Stimulated activated CD4-positive, alpha-beta T cell treated with anti-CD3 and anti-CD28 coated beads, Interleukin-15, amount 100 ng/mL, for 24 hours (primary cell): ENCODE measurements at regions not wholly inside any gene's neighbourhood (a gene's known extent, or its start where the extent isn't known, plus 50 kb on each side); places are given as distances from the start of the nearest gene placed in this dataset.

Experiments
- DNase-seq: peaks from one replicate; pipeline ENCODE4 v3.0.0-alpha.2; 2020

DNA sequence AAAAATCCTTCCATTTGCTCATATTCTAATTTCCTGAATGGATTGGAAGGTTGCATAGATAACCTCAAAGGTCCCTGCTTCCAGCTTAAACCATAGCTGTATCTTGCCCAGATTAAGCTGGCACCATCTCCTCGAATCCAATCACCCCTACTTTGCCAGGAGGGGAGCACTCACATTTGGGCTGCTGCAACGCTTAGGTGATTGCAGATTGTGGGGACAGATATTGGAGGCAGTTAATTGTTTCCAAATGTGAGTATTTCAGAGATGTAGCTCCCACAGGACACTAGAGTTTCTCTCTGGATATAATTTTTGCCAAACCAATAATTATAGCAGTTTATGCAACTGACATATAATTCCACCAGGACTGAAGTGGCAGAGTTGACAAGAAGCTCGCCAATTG lies 53.5 kb upstream of the ACSL1 start:
- DNase-seq: no peak

DNA sequence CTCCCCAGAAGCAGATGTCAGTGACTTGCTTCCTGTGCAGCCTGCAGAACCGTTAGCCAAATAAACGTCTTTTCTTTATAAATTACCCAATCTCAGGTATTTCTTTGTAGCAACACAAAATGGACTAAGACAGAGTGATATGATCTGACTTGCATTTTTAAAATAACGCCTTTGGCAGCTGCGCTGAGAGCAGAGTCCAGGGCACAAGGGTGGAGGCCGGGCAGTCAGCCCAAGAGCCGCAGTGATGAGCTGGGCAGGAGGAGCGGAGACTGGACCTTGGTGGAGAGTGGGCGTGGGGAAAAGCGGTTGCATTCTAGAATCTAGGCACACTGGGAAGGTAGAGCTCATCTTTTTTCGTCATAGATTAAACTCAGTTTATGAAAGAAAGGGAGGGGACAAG lies 56.5 kb upstream of the ACSL1 start:
- DNase-seq: no peak

DNA sequence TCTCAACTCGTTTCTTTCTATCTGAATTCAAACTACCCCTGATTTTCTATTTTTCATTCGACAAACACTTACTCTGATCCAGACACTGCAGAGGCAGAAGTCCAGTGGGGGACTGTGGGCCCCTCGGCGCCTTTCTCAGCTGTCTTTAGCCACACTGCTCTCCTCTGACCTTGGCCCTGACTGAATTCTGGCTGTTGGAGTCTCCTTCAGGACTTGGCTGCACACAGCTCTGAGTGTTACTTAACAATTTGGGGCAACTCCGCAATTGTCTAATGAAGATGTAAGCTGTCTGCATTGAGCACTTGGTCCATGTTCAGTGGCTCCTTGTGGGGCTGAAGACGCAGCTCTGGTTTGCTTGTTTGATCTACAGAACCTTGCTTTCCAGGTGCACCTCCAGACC lies 57.3 kb upstream of the ACSL1 start:
- no peak for DNase-seq

DNA sequence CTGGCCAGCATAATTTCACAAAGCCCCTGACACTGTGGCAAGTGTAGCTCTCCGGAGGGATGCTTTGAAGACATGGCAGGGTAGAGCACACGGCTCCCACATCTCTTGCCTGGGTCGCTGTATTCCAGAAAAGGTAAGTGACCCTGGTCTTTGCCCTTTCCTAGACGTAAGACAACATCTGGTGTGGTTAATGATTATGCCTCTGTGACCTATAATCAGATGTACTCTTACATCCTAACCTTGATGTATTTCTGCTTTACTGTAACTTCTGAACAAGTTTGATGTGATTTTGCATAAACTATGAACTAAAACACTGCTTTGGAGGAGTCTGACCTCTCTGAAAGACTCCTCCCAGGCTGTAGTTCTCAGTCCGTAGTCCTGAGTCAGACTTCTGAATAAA lies 59.1 kb upstream of the ACSL1 start:
- DNase-seq: no peak

DNA sequence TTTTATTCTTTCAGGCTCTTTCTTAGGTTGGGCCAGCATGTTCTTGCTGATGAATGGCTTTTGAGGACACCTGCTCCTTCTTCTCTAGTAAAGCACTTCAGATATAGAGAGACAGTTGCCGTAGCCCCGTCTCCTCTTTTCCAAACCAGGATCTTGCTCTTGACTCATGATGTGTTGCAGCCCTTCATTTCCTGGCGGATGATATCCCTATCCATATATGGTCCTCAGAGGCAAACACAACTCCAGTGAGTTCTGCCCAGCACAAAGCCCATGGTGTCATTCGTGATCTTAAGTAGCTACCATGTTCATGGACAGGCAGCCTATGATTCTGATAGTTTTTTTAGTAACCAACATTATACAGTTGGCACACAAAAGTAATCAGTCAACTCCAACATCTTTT lies 59.8 kb upstream of the ACSL1 start:
- DNase-seq: no peak

DNA sequence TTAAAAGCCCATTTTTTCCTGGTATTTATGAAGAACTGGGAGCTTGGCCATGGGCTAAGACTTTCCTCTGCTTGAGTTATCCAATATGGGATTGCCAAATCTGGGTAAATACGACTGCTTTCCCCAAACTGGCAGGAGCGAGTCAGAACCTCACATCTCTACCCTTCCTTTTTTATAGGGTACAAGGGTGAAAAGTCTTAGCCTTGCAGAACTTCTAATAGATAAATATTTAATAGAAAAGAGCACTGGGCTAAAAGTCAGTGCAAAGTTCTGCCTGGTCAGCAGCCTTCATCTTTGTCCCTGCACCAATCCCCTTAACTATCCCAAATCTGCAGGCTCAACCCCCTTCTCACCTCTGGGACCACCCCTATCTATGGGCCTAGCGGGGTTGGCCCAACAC lies 61.6 kb upstream of the ACSL1 start:
- DNase-seq: no peak

DNA sequence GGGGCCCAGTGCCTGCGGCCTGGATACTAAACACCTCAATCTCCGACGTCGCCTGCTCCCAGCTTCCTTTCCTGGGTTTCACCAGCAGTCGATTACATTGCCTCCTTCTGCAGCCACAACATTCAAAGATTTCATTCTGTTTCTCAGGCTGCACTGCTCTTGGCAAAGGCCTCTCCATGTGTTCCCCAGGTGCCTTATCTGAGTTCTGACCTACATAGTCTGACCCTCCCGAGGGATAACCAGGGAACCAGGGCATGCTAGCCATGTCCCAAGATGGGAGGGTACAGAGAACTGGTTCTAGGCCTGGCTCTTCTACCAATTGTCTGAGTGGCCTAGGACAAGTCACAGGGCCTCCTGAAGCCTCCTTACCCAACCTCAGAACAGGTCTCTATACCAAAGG lies 62.2 kb upstream of the ACSL1 start:
- no peak for DNase-seq

DNA sequence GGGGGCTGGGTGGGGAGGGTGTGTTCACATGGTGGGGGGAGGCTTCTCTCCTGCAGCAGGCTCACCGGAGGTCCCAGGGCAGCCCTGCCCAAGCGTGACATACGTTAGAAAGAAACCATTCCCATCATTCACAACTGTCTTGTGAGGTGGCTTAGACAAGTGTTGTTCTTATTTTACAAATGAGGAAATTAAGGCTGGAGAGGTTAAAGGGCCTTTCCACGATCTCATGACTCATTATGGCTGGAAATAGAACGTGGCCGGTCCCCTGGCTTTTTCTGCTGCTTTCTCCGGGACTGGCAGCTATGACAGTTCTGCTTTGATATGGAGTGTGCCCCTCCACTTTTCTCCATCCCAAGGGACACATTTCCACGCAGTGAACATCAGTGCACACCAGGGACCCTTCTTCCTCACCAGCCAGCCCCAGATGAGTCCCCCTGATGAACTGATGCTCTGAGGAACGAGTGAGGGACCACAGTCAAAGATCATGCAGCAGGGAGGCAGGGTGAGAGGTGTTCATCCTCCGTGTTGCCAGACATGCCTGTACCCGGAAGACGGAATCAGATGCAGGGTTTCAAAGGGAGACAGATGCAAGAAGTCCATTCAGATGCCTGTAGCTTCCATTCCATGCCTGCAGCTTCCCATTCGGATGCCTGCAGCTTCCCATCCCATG lies 64.0 kb upstream of the ACSL1 start:
- DNase-seq: no peak

DNA sequence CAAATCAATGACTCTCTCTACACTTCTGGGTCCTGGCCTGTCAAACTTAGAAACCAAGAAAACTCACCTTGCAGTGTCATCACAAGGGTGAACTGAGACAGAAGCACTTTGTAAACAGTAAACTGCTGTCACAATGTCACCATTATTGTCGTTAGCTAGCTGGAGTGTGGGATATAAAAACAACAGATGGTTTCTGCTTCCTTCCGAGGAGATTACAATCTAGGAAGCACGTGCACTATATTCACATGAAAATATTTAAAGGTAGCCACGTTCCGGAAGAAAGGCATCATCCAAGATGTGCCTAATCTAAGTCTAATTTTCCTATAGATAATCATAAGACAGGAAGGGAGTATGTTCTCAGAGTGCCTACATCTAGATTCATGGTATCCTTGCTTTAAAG lies 64.7 kb upstream of the ACSL1 start:
- DNase-seq: no peak

DNA sequence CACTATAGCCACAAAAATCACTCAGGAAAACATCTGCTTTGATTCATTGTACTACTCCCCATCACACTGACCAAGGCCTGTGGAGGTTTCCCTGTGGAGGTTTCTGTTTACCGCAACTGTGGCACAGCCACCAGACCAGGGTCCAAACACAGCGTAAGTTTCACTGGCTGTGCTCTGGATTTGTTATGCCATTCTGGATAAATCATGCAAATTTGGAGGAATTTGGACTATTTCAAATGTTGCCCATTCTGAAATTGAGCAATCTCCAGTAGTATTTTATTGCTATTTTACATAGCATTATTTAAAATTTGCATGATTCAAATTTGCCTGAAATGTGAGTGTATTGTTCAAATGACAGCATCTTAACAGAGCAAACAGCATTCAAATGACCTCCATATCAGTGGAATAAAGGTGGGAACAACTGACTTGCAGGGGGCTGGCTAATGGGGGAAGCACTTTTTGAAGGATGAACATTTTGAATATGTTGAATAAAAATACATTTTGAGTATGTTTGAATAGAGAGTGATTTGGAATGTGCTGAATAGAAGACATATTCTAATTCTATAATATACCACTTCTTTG lies 66.1 kb upstream of the ACSL1 start:
- DNase-seq: no peak

DNA sequence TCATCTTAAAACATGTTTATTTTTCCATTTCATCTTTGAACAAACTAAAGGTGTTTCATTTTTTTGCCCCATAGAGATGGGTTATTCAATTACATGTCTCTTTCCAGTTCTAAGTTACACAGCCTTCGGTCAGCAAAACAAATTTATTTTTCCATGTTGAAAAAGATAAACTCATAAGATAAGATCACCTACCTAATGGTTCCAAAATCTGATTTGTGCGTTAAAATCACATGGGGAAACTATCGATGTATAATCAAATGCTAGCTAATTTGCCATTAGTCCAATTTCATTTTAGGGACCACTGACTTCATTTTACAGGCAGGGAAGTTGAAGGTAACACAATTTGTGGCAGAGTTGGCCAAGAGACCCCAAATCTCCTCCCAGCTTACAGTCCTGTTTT lies 67.2 kb upstream of the ACSL1 start:
- DNase-seq: no peak

DNA sequence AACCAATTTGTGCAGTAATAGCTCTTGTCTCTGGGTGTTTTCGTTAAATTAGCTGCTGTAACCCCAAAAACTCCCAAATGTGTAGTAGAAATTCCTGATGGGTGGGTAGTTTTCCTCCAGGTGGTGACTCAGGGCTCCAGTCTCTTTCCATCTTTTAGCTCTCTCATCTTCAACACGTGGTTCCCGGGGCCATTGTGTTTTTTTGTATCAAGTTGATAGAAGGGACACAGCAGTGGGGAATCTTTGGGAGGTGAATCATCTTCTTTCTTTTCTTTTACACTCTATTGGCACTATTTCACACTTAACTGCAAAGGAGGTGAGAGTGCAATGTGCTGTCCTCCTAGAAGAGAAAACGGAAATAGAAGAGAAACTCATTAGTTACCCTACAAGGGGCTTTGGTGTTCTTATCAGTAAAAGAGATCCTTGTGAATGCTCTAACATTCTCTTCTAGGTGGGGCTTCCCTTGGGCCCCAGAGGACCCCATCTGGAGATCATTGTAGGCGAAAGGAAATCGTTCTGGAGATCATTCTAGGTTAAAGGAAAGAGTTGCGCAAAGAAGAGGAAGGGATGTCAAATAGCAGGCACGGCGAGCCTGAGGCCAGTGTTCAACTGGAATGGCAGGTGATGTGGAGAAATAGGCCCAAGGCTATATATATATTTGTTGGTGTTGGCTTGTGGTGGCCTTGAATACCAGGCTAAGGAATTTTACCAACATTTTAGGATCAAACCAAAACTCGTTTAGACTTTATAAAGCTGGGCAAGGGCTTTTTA lies 68.2 kb upstream of the ACSL1 start:
- DNase-seq: no peak

DNA sequence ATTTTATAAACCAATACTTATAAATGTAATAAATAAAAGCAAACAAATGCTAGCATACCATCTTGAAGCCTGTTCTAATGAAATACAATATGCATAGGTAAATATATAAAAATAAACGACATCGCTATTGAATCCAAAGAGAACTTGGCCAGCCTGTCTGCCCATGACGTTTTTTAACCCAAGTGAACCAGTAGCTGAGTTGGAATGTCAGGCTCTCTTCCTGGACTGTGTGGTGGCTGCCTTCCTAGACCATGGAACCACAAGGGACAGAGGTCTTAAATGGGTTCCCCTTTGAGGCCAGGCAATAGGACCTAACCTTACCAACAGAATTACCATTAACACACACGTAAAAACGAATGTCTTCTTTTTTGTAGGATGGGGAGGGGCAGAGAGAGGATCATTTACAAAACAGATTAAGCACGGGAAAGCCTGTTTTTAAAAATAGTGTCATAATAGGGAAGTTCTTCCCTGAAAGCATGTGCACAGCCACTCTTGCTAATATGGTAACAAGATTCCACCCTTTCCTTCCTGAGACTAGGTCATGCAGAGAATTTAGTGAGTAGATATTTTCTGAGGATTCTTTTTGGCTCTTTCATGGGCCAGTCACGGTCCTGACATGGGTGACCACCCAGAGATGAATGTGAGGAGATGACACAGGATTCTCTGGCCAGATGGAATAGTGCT lies 69.4 kb upstream of the ACSL1 start:
- DNase-seq: no peak

DNA sequence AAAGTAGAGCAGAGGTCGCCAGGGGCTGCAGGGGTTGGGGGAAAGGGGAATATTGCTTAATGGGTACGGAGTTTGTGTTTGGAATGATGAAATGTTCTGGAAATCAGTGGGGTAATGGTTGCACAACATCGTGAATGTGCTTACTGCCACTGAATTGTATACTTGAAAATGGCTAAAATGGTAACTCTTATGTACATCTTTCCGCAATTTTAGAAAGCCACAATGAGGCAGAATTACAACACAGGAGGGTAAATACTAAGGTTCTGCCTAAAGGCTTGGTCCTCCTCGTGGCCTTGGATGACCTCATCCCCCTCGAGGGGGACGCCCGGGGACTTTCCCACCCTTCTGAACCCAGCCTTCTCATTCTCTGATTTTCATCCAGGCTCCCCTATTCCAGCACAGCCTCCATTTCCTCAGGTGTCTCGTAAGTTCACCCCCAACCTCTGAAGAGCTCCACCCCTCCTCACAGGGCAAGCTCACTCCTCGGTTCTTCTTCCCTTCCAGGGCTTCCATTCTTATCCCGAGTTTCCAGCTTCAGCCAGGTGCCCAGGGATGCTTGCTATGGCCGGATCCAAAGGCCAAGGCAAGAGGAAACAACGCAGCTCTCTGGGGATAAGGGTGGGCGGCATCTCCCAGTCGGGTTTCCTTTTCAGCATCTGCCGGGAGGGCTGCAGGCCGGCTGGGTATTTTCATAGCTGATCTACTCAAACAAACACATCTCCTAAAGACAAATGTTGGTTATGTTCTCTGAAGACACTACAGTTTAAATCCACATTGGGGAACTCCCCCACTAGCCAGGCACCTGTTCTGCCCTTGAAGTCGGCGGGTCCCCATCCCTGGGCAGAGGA lies 71.3 kb upstream of the ACSL1 start:
- no peak for DNase-seq

DNA sequence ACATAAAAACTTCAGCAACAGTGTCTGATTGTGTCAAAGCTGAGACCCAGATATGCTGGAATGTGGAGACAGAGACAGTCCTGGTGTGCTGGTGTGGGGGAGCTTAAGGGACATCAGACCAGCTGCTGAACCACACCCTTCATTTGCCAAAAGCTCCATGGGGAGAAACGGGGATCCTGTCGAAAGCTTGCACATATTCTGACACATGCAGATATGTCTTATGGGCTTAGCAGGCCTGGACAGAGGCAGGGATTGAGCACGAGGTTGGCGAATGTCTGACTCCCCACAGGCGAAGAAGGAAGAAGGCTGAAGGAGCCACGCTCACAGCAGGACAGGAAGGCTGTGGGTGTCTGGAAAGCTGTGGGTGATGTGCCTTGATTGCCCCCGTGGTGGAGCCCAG lies 72.1 kb upstream of the ACSL1 start:
- DNase-seq: no peak

DNA sequence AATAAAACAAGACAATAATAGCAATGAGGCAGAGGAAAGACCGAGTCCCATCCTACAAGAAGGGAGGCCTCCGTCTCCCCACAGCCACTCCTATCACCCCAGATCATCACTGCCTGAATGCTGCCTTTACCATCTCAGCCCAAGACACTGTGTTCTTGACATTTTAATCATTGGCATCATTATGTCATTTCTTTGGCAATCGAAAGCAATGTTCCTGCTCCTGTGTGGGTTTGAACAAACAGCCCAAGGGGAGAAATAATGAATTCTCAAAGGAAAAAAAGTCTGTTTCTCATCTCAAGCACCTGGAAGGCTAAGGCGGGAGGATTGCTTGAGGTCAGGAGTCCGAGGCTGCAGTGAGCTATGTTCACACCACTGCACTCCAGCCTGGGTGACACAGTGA lies 73.0 kb upstream of the ACSL1 start:
- DNase-seq: no peak

DNA sequence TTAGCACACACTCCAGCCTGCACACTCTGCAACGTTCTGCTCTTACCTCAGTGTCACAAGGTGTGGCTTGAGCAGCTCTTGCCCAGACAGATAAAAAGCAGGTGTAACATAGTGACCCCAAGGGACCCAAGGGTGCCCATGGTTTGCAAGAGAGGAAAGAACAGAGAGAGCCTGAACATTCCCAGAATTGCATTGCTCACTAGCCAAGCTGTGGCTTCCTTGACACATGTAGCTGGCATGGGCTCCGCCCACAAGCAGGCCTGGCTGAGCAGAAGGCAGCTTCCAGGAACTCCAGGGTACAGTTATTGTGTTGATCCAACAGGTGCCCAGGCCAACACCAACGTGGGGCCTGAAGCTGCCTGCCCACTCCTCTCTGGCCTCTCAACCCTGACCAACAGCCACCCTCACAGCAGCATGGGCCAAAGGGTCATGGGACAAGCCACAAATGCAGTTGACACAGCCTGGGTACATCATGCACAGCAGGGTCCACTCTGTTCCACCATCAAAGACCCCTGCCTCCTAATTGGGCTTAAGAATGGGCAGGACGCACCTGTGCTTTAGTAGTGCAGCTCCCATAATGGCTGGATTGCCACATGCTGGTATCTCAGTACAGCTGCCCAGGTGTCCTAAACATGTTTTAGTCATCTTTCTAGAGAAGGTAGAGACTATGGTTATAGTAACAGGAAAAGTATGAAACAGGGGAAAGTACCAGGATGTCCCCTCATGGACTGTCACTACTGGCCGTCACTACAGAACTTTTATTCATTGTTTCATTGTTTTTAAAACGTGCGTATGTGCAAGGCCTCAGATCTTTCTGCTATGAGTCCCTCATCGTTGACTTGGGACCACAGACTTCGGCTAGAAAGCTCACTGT lies 73.7 kb upstream of the ACSL1 start:
- no peak for DNase-seq

DNA sequence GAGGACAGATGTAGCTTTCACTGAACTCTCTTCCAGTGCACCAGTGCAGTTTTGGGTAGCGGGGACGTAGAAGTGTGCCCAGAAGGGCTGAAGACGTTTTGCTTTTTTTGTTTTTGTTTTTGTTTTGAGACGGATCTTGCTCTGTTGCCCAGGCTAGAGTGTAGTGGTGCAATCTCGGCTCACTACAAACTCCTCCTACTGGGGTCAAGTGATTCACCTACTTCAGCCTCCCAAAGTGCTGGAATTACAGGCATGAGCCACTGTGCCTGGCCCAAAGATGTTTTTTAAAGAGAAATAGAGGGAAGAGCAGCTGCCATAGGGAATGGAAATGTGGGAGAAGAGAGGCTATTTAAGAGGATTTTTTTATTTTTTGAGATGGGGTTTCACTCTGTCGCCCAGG lies 74.4 kb upstream of the ACSL1 start:
- no peak for DNase-seq

DNA sequence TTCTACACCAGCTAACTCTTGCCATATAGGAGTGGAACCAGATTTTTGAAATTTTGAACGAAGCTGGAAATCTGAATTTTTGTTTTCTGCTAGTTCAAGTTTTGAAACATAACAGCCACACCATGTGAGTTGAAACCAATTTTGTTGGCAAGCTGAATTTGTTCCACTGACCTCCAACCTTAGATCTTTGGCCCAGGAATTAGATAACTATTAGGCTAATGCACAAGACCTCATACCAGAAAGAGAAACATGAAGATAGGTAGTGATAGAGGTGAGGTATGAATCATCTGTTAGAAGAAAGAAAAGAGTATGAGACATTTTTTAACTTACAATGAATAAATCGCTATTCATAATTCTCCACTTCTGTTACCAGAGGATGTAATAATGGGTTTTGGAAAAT lies 76.8 kb upstream of the ACSL1 start:
- no peak for DNase-seq

DNA sequence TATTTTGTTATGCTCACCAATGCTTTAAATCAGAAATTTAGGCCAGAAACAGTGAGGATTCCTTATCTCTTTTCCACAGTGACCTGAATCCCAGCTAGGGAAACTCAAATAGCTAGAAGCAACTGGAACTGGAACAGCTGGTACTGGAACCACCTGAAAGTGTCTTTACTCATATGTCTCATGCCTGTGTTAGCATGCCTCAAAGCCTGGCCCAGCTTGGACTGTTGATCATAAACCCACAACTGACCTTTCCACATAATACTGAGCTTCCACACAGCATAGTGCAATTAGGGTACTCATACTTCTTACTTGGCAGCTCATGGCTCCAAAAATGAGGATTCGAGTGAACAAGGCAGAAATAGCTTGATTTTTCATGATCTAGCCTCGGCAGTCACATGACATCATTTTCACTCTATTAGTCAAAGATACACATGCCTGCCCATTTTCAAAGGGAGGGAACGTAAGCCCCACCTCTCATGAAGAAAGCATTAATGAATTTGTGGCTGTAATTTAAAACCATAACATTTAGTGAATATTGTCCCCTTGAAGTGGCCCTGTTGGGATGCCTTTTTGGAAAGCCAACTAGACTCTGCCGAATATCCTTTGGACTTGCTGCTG lies 80.8 kb upstream of the ACSL1 start:
- no peak for DNase-seq

DNA sequence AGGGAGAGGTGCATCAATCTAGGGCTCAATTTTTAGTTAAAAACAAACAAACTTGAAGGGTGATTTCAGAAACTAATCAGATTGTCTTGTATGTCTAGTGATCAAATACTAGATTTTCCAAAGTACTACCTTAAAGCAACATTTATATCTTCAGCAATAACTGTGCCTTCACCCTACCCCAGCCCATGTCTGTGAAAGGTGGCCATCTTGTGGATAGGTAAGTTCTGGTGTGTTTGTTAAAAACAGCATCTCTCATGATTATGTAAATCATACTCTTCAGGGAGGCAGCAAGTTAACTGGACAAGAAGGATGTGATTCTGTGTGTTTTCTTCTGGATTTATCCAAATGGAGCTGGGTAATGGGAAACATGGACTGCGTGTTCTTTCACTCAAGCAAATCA lies 81.4 kb upstream of the ACSL1 start:
- DNase-seq: no peak

DNA sequence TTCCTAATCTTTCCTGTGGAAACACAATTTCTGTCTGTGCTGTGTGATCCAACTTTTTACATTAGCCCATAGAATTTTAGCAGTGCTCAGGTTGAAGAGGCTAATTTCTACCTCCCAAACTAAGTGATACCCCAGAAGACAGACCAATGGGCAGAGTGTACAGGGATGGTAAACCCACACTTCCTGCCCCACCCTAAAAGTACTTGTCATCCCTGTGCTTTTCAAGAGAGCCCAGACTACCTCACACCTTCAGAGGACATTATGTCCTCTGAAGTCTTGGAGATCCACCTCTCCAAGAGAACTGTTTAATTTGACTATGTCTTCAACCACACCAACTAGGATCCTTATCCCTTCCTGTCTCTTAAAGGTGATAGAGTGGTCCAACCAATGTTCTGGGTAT lies 82.0 kb upstream of the ACSL1 start:
- no peak for DNase-seq
